Right lobe of liver (tissue), 4 donors: ENCODE measurements at regions not wholly inside any gene's neighbourhood (a gene's known extent, or its start where the extent isn't known, plus 50 kb on each side); places are given as distances from the start of the nearest gene placed in this dataset.

ENCODE experiments used
- CTCF ChIP-seq, 4 donors: fragments of 200-600 bp in 3 of 4; fragments of 450-650 bp in 1 of 4; IDR thresholded peaks; one replicate each; pipeline versions ENCODE4 v1.5.1 to v1.8.0; 2016 to 2022; ENCODE audit warnings: antibody characterized with exemption in 4 of 4, mild to moderate bottlenecking in 2 of 4
- POLR2A ChIP-seq: fragments of 450-650 bp; IDR thresholded peaks from one replicate; pipeline ENCODE4 v1.6.1; 2017; ENCODE audit warnings: antibody characterized with exemption, mild to moderate bottlenecking
- donor health status: DM: no; HTN: no; CAD: no.
- donor health status: DM: no; HTN: no; CAD: no.
- donor health status: DM: no; HTN: yes; CAD: no.

GRCh38 chr2:139214801-139215200 is 434.6 kb upstream of the NXPH2 start:
- TF ChIP-seq CTCF (IDR thresholded peaks at IDR 0.05) (no peak), POLR2A (no peak)
